ENCODE measurements at regions not wholly inside any gene's neighbourhood (a gene's known extent, or its start where the extent isn't known, plus 50 kb on each side); places are given as distances from the start of the nearest gene placed in this dataset.

GRCh38 chr5:163362840-163363371 is 74.5 kb upstream of the CCNG1 start:
- H3K4me3 ChIP-seq (ENCODE audit: low read depth, low read length): no peak overlapping the region
- H3K9ac ChIP-seq (ENCODE audit: low read length): no peak overlapping the region
- H3K27ac ChIP-seq (ENCODE audit: low read depth, low read length): no peak overlapping the region
- no peaks in the 10 kb centered on the region for H3K27me3 ChIP-seq (ENCODE audit: control insufficient read depth, insufficient read depth, low read length)
- H3K4me1 ChIP-seq (ENCODE audit: control insufficient read depth, insufficient read depth, low read length): 0 out of 2 replicates have a peak, but pooled peaks cover 8% of the 10 kb centered on the region
- no peaks in the 10 kb centered on the region for H3K36me3 ChIP-seq (ENCODE audit: control insufficient read depth, insufficient read depth, low read length)
- H3K9me3 ChIP-seq (ENCODE audit: control insufficient read depth, insufficient read depth, low read depth, low read length): peaks cover 5% of the 10 kb centered on the region

GRCh38 chr5:163363389-163363788 is 74.0 kb upstream of the CCNG1 start:
- H3K9ac ChIP-seq (ENCODE audit: low read length): no peak overlapping the region
- H3K27me3 ChIP-seq (ENCODE audit: control insufficient read depth, insufficient read depth, low read length): no peaks in the 10 kb centered on the region
- H3K4me1 ChIP-seq (ENCODE audit: control insufficient read depth, insufficient read depth, low read length): 0 out of 2 replicates have a peak, but pooled peaks cover 8% of the 10 kb centered on the region
- H3K27ac ChIP-seq (ENCODE audit: low read depth, low read length): no peak overlapping the region
- peaks cover 5% of the 10 kb centered on the region for H3K9me3 ChIP-seq (ENCODE audit: control insufficient read depth, insufficient read depth, low read depth, low read length)
- H3K4me3 ChIP-seq (ENCODE audit: low read depth, low read length): no peak overlapping the region
- H3K36me3 ChIP-seq (ENCODE audit: control insufficient read depth, insufficient read depth, low read length): no peaks in the 10 kb centered on the region

- Histone ChIP-seq H3K4me3 (ENCODE audit: low read depth, low read length) (no peak overlapping the region), H3K9me3 (ENCODE audit: control insufficient read depth, insufficient read depth, low read depth, low read length) (peaks cover 5% of the 10 kb centered on the region), H3K9ac (ENCODE audit: low read length) (no peak overlapping the region), H3K36me3 (ENCODE audit: control insufficient read depth, insufficient read depth, low read length) (no peaks in the 10 kb centered on the region), H3K4me1 (ENCODE audit: control insufficient read depth, insufficient read depth, low read length) (0 out of 2 replicates have a peak, but pooled peaks cover 8% of the 10 kb centered on the region), H3K27ac (ENCODE audit: low read depth, low read length) (no peak overlapping the region), H3K27me3 (ENCODE audit: control insufficient read depth, insufficient read depth, low read length) (no peaks in the 10 kb centered on the region)
Measured at GRCh38 chr5:163366757-163367156, 70.6 kb upstream of the CCNG1 start.

GRCh38 chr5:163369776-163370385 is 67.5 kb upstream of the CCNG1 start:
- no peaks in the 10 kb centered on the region for H3K36me3 ChIP-seq (ENCODE audit: control insufficient read depth, insufficient read depth, low read length)
- no peak overlapping the region for H3K27ac ChIP-seq (ENCODE audit: low read depth, low read length)
- peaks cover 3% of the 10 kb centered on the region for H3K9me3 ChIP-seq (ENCODE audit: control insufficient read depth, insufficient read depth, low read depth, low read length)
- peaks cover 12% of the 10 kb centered on the region for H3K4me1 ChIP-seq (ENCODE audit: control insufficient read depth, insufficient read depth, low read length)
- no peak overlapping the region for H3K9ac ChIP-seq (ENCODE audit: low read length)
- no peaks in the 10 kb centered on the region for H3K27me3 ChIP-seq (ENCODE audit: control insufficient read depth, insufficient read depth, low read length)
- no peak overlapping the region for H3K4me3 ChIP-seq (ENCODE audit: low read depth, low read length)

- Histone ChIP-seq H3K27ac (ENCODE audit: low read depth, low read length) (no peak overlapping the region), H3K27me3 (ENCODE audit: control insufficient read depth, insufficient read depth, low read length) (no peaks in the 10 kb centered on the region), H3K9ac (ENCODE audit: low read length) (no peak overlapping the region), H3K4me3 (ENCODE audit: low read depth, low read length) (no peak overlapping the region), H3K4me1 (ENCODE audit: control insufficient read depth, insufficient read depth, low read length) (peaks cover 22% of the 10 kb centered on the region), H3K9me3 (ENCODE audit: control insufficient read depth, insufficient read depth, low read depth, low read length) (no peaks in the 10 kb centered on the region; the same call in 1 of the 2 replicates), H3K36me3 (ENCODE audit: control insufficient read depth, insufficient read depth, low read length) (no peaks in the 10 kb centered on the region)
Measured at GRCh38 chr5:163373436-163374084, 63.8 kb upstream of the CCNG1 start.

- no peak overlapping the region for H3K4me3 ChIP-seq (ENCODE audit: low read depth, low read length)
- no peaks in the 10 kb centered on the region for H3K36me3 ChIP-seq (ENCODE audit: control insufficient read depth, insufficient read depth, low read length)
- H3K9me3 ChIP-seq (ENCODE audit: control insufficient read depth, insufficient read depth, low read depth, low read length): no peaks in the 10 kb centered on the region
- H3K27me3 ChIP-seq (ENCODE audit: control insufficient read depth, insufficient read depth, low read length): no peaks in the 10 kb centered on the region
- H3K27ac ChIP-seq (ENCODE audit: low read depth, low read length): no peak overlapping the region
- H3K4me1 ChIP-seq (ENCODE audit: control insufficient read depth, insufficient read depth, low read length): peaks cover 29% of the 10 kb centered on the region
- no peak overlapping the region for H3K9ac ChIP-seq (ENCODE audit: low read length)
Measured at GRCh38 chr5:163377982-163378381, 59.4 kb upstream of the CCNG1 start.

GRCh38 chr5:163379298-163380155 is 57.9 kb upstream of the CCNG1 start:
- H3K36me3 ChIP-seq (ENCODE audit: control insufficient read depth, insufficient read depth, low read length): no peaks in the 10 kb centered on the region
- peak overlapping the region; percentile 41 for H3K27ac ChIP-seq (ENCODE audit: low read depth, low read length)
- peaks cover 21% of the 10 kb centered on the region for H3K4me1 ChIP-seq (ENCODE audit: control insufficient read depth, insufficient read depth, low read length)
- H3K4me3 ChIP-seq (ENCODE audit: low read depth, low read length): no peak overlapping the region
- H3K27me3 ChIP-seq (ENCODE audit: control insufficient read depth, insufficient read depth, low read length): no peaks in the 10 kb centered on the region
- H3K9me3 ChIP-seq (ENCODE audit: control insufficient read depth, insufficient read depth, low read depth, low read length): no peaks in the 10 kb centered on the region
- no peak overlapping the region for H3K9ac ChIP-seq (ENCODE audit: low read length)

GRCh38 chr5:163381832-163382231 is 55.6 kb upstream of the CCNG1 start:
- H3K9ac ChIP-seq (ENCODE audit: low read length): no peak overlapping the region
- H3K4me3 ChIP-seq (ENCODE audit: low read depth, low read length): no peak overlapping the region
- no peaks in the 10 kb centered on the region for H3K9me3 ChIP-seq (ENCODE audit: control insufficient read depth, insufficient read depth, low read depth, low read length)
- no peak overlapping the region for H3K27ac ChIP-seq (ENCODE audit: low read depth, low read length)
- peaks cover 21% of the 10 kb centered on the region for H3K4me1 ChIP-seq (ENCODE audit: control insufficient read depth, insufficient read depth, low read length)
- no peaks in the 10 kb centered on the region for H3K36me3 ChIP-seq (ENCODE audit: control insufficient read depth, insufficient read depth, low read length)
- no peaks in the 10 kb centered on the region for H3K27me3 ChIP-seq (ENCODE audit: control insufficient read depth, insufficient read depth, low read length)

- Histone ChIP-seq H3K4me1 (ENCODE audit: control insufficient read depth, insufficient read depth, low read length) (peaks cover 9% of the 10 kb centered on the region), H3K9ac (ENCODE audit: low read length) (no peak overlapping the region), H3K4me3 (ENCODE audit: low read depth, low read length) (no peak overlapping the region), H3K27ac (ENCODE audit: low read depth, low read length) (no peak overlapping the region), H3K27me3 (ENCODE audit: control insufficient read depth, insufficient read depth, low read length) (no peaks in the 10 kb centered on the region), H3K36me3 (ENCODE audit: control insufficient read depth, insufficient read depth, low read length) (no peaks in the 10 kb centered on the region), H3K9me3 (ENCODE audit: control insufficient read depth, insufficient read depth, low read depth, low read length) (no peaks in the 10 kb centered on the region)
Measured at GRCh38 chr5:163383754-163384153, 53.6 kb upstream of the CCNG1 start.

- H3K9me3 ChIP-seq (ENCODE audit: control insufficient read depth, insufficient read depth, low read depth, low read length): no peaks in the 10 kb centered on the region
Measured at GRCh38 chr5:163384669-163385068, 52.7 kb upstream of the CCNG1 start.

GRCh38 chr5:163385271-163385670 is 52.1 kb upstream of the CCNG1 start:
- Histone ChIP-seq H3K27me3 (ENCODE audit: control insufficient read depth, insufficient read depth, low read length) (no peaks in the 10 kb centered on the region), H3K36me3 (ENCODE audit: control insufficient read depth, insufficient read depth, low read length) (no peaks in the 10 kb centered on the region), H3K27ac (ENCODE audit: low read depth, low read length) (no peak overlapping the region), H3K9ac (ENCODE audit: low read length) (no peak overlapping the region), H3K4me1 (ENCODE audit: control insufficient read depth, insufficient read depth, low read length) (no peaks in the 10 kb centered on the region), H3K9me3 (ENCODE audit: control insufficient read depth, insufficient read depth, low read depth, low read length) (no peaks in the 10 kb centered on the region), H3K4me3 (ENCODE audit: low read depth, low read length) (no peak overlapping the region)

More at GRCh38 chr5:163384669-163385068, 52.7 kb upstream of the CCNG1 start:
- peaks cover 2% of the 10 kb centered on the region for H3K4me1 ChIP-seq (ENCODE audit: control insufficient read depth, insufficient read depth, low read length)
- no peak overlapping the region for H3K9ac ChIP-seq (ENCODE audit: low read length)
- H3K36me3 ChIP-seq (ENCODE audit: control insufficient read depth, insufficient read depth, low read length): no peaks in the 10 kb centered on the region
- no peaks in the 10 kb centered on the region for H3K27me3 ChIP-seq (ENCODE audit: control insufficient read depth, insufficient read depth, low read length)
- H3K4me3 ChIP-seq (ENCODE audit: low read depth, low read length): no peak overlapping the region
- no peak overlapping the region for H3K27ac ChIP-seq (ENCODE audit: low read depth, low read length)

All from HUES6 (cell line).